ENCODE measurements at regions not wholly inside any gene's neighbourhood (a gene's known extent, or its start where the extent isn't known, plus 50 kb on each side); places are given as distances from the start of the nearest gene placed in this dataset.

GRCh38 chr4:115844180-115844579, 730.8 kb upstream of the NDST4 start:
- no peak overlapping the region for H3K27ac ChIP-seq (ENCODE audit: low read length)
- no peak overlapping the region for H3K4me3 ChIP-seq (ENCODE audit: low read depth in 2 of 2, low read length in 2 of 2)
- no peaks in the 10 kb centered on the region for H3K9me3 ChIP-seq (ENCODE audit: control insufficient read depth, insufficient read depth, low read depth, low read length)
- intact Hi-C loops (cut with micrococcal nuclease; ENCODE audit: unreplicated experiment) (no loop called here), in situ Hi-C loops (cut with HindIII; ENCODE audit: low pct_unique_long_range_greater_than_20kb, low sequenced_read_pairs) (no loop called here)
- no peaks in the 10 kb centered on the region for H3K4me1 ChIP-seq (ENCODE audit: control insufficient read depth, insufficient read depth, low read length)
- no peaks in the 10 kb centered on the region for H3K36me3 ChIP-seq (ENCODE audit: control insufficient read depth, insufficient read depth, low read length)
- ATAC-seq, result no peak
- H3K27me3 ChIP-seq (ENCODE audit: control insufficient read depth, insufficient read depth, low read length), result no peaks in the 10 kb centered on the region
- ChIA-PET POLR2A (interaction anchor here (0.6 kb wide), 1 partner anchor 296 kb away, joined by 3 read pairs; no protein-coding TSS in a partner anchor), CTCF (no interaction called here)
- no TSS peak for BruUV-seq (replicated peaks)
- TF ChIP-seq POLR2AphosphoS5 (IDR thresholded peaks at IDR 0.05; ENCODE audit: low read depth, low read length), result no peak
- TF ChIP-seq, protein P1, sequence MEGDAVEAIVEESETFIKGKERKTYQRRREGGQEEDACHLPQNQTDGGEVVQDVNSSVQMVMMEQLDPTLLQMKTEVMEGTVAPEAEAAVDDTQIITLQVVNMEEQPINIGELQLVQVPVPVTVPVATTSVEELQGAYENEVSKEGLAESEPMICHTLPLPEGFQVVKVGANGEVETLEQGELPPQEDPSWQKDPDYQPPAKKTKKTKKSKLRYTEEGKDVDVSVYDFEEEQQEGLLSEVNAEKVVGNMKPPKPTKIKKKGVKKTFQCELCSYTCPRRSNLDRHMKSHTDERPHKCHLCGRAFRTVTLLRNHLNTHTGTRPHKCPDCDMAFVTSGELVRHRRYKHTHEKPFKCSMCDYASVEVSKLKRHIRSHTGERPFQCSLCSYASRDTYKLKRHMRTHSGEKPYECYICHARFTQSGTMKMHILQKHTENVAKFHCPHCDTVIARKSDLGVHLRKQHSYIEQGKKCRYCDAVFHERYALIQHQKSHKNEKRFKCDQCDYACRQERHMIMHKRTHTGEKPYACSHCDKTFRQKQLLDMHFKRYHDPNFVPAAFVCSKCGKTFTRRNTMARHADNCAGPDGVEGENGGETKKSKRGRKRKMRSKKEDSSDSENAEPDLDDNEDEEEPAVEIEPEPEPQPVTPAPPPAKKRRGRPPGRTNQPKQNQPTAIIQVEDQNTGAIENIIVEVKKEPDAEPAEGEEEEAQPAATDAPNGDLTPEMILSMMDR (IDR thresholded peaks at IDR 0.05), result no peak
- no peak for TF ChIP-seq REST (IDR thresholded peaks at IDR 0.05; ENCODE audit: insufficient read depth in 1 of 2, low read depth in 2 of 2, low read length in 1 of 2)
- TF ChIP-seq SIN3A (IDR thresholded peaks at IDR 0.05; ENCODE audit: borderline replicate concordance, insufficient read depth, low read depth, low read length), result no peak
- no peak for TF ChIP-seq TCF7L2 (IDR thresholded peaks at IDR 0.05; ENCODE audit: low read depth, low read length)
- no peak for DNase-seq (ENCODE audit: low read depth, low spot score)

GRCh38 chr4:115841871-115842270, 728.5 kb upstream of the NDST4 start:
- no TSS peak for BruUV-seq (replicated peaks)
- ChIA-PET POLR2A (no interaction called here), CTCF (no interaction called here)
- DNase-seq (ENCODE audit: low read depth, low spot score) (no peak), ATAC-seq (no peak)
- intact Hi-C loops (cut with micrococcal nuclease; ENCODE audit: unreplicated experiment) (no loop called here), in situ Hi-C loops (cut with HindIII; ENCODE audit: low pct_unique_long_range_greater_than_20kb, low sequenced_read_pairs) (no loop called here)
- no peaks in the 10 kb centered on the region for H3K9me3 ChIP-seq (ENCODE audit: control insufficient read depth, insufficient read depth, low read depth, low read length)
- no peaks in the 10 kb centered on the region for H3K4me1 ChIP-seq (ENCODE audit: control insufficient read depth, insufficient read depth, low read length)
- H3K36me3 ChIP-seq (ENCODE audit: control insufficient read depth, insufficient read depth, low read length), result no peaks in the 10 kb centered on the region
- H3K4me3 ChIP-seq (ENCODE audit: low read depth in 2 of 2, low read length in 2 of 2), result no peak overlapping the region
- no peak for TF ChIP-seq SIN3A (IDR thresholded peaks at IDR 0.05; ENCODE audit: borderline replicate concordance, insufficient read depth, low read depth, low read length)
- no peaks in the 10 kb centered on the region for H3K27me3 ChIP-seq (ENCODE audit: control insufficient read depth, insufficient read depth, low read length)
- H3K27ac ChIP-seq (ENCODE audit: low read length), result no peak overlapping the region

GRCh38 chr4:115834441-115834840, 721.0 kb upstream of the NDST4 start:
- Histone ChIP-seq H3K4me1 (ENCODE audit: control insufficient read depth, insufficient read depth, low read length) (no peaks in the 10 kb centered on the region), H3K9me3 (ENCODE audit: control insufficient read depth, insufficient read depth, low read depth, low read length) (no peaks in the 10 kb centered on the region), H3K4me3 (ENCODE audit: low read depth in 2 of 2, low read length in 2 of 2) (no peak overlapping the region), H3K27ac (ENCODE audit: low read length) (no peak overlapping the region), H3K27me3 (ENCODE audit: control insufficient read depth, insufficient read depth, low read length) (no peaks in the 10 kb centered on the region), H3K36me3 (ENCODE audit: control insufficient read depth, insufficient read depth, low read length) (no peaks in the 10 kb centered on the region)
- in situ Hi-C loops (cut with HindIII; ENCODE audit: low pct_unique_long_range_greater_than_20kb, low sequenced_read_pairs) (no loop called here), intact Hi-C loops (cut with micrococcal nuclease; ENCODE audit: unreplicated experiment) (no loop called here)
- ChIA-PET CTCF (no interaction called here), POLR2A (no interaction called here)
- DNase-seq (ENCODE audit: low read depth, low spot score) (no peak), ATAC-seq (no peak)
- TF ChIP-seq POLR2AphosphoS5 (IDR thresholded peaks at IDR 0.05; ENCODE audit: low read depth, low read length) (no peak), REST (IDR thresholded peaks at IDR 0.05; ENCODE audit: insufficient read depth in 1 of 2, low read depth in 2 of 2, low read length in 1 of 2) (no peak), SIN3A (IDR thresholded peaks at IDR 0.05; ENCODE audit: borderline replicate concordance, insufficient read depth, low read depth, low read length) (no peak), TCF7L2 (IDR thresholded peaks at IDR 0.05; ENCODE audit: low read depth, low read length) (no peak)
- TF ChIP-seq, protein P1 (IDR thresholded peaks at IDR 0.05), result no peak
- no TSS peak for BruUV-seq (replicated peaks)
